C4-2B (cell line): ENCODE measurements at regions not wholly inside any gene's neighbourhood (a gene's known extent, or its start where the extent isn't known, plus 50 kb on each side); places are given as distances from the start of the nearest gene placed in this dataset.

Experiments
- H3K27ac ChIP-seq: fragments of 450-650 bp; 2 replicates; pipeline ENCODE4 v1.5.1; 2017
- ZFX ChIP-seq: fragments of 450-650 bp; IDR thresholded peaks from 2 replicates; pipeline ENCODE4 v1.6.1; 2017
- TF ChIP-seq, protein P1 (sequence below): fragments of 450-650 bp; conservative IDR thresholded peaks from 2 replicates; pipeline ENCODE4 v1.5.1; 2017; ENCODE audit warnings: mild to moderate bottlenecking

DNA sequence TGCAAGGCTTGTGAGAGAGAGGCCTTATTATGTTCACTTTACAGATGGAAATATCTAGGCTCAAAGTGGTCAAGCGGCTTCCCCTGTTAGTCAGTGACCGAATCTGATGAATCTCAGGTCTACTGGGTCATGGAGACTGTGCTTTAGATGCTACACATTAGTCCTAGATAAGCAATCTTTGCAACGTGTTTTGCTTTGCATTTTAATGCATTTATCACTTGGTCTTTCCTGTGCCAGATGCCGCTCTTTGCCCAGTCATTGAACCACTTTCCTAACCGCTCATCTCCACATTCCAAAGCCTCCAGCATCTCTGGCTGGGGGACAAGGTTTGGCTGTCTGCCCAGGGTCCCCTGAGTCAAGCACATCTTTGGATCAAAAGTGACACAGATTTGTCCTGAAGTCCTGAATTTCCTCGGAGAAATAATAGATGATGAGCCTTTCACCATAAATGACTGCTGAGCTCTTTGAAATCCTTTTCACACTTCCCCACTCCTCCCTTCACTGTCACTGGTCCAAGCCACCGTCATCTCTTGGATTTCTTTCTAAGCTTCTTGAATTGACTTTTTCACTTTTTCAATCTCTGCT is 96.0 kb upstream of the USP24 start:
- TF ChIP-seq, protein P1, sequence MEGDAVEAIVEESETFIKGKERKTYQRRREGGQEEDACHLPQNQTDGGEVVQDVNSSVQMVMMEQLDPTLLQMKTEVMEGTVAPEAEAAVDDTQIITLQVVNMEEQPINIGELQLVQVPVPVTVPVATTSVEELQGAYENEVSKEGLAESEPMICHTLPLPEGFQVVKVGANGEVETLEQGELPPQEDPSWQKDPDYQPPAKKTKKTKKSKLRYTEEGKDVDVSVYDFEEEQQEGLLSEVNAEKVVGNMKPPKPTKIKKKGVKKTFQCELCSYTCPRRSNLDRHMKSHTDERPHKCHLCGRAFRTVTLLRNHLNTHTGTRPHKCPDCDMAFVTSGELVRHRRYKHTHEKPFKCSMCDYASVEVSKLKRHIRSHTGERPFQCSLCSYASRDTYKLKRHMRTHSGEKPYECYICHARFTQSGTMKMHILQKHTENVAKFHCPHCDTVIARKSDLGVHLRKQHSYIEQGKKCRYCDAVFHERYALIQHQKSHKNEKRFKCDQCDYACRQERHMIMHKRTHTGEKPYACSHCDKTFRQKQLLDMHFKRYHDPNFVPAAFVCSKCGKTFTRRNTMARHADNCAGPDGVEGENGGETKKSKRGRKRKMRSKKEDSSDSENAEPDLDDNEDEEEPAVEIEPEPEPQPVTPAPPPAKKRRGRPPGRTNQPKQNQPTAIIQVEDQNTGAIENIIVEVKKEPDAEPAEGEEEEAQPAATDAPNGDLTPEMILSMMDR, result no peak
- TF ChIP-seq ZFX, result no peak
- no peak overlapping the region for H3K27ac ChIP-seq

DNA sequence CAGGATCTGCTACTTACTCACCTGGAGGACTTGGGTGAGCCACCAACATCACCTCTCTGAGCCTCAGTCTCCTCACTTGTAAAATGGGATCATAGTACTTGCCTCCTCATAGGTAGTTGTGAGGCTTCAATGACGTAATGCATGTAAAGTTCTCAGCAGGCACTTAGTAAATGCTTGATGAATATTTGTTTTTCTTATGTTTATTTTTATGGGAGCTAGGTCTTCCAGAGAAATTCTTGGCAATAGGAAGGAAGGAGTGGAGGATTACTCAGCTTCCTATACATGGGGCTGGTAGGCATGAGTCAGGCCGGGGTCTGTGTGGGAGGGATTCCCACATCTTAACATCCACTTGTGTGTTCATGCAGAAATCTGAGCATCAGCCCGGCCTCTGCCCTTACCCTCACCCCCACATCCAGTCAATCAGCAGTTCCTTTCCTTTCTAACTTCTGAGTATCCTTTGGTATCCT is 95.4 kb upstream of the USP24 start:
- no peak overlapping the region for H3K27ac ChIP-seq
- TF ChIP-seq, protein P1, result no peak
- no peak for TF ChIP-seq ZFX

- no peak for TF ChIP-seq ZFX
- TF ChIP-seq, protein P1, result no peak
Measured at GRCh38 chr1:55309786-55310504, 94.8 kb upstream of the USP24 start.

DNA sequence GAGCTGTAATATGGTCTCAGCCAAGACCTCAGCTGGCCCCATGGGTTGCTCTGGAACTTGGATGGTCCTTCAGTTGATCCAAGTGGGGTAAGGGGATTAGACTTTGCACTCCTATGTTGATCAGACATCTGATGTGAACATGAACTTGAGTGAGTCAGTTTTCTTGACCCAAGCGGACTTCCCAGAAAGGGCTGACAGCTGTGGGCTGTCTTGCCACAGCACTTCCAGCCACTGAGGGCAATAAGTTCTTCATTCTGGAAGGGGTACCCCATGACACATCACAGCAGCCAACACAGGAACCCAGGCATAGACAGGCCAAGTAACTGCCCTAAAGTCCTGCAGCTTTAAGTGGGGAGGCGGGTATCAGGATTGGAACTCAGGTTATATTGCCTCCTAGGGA is 93.9 kb upstream of the USP24 start:
- no peak overlapping the region for H3K27ac ChIP-seq
- no peak for TF ChIP-seq ZFX
- TF ChIP-seq, protein P1, result no peak

More at GRCh38 chr1:55309786-55310504, 94.8 kb upstream of the USP24 start:
- no peak overlapping the region for H3K27ac ChIP-seq

DNA sequence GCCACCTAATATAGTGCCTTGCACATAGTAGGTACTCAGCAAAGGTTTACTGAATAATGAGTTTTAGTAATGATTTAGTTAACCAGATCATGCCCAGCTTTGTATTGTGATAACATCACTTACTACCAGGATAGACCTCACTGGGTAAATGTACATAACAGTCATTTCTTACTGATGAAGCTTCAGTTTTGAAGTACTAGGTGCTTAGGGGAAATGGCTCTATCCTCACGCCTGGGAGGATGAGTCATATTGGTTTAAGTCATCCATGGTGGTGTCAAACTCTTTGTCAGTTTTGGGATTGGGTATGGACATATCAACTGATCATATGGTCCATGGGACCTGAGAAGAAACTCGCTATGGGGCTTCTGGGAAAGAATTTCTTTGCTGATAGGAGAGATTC is 90.6 kb upstream of the USP24 start:
- H3K27ac ChIP-seq, result no peak overlapping the region
- TF ChIP-seq ZFX, result no peak
- TF ChIP-seq, protein P1, result no peak

- TF ChIP-seq, protein P1, result no peak
- no peak for TF ChIP-seq ZFX
- H3K27ac ChIP-seq, result no peak overlapping the region
Measured at GRCh38 chr1:55304229-55304740, 89.1 kb upstream of the USP24 start.

DNA sequence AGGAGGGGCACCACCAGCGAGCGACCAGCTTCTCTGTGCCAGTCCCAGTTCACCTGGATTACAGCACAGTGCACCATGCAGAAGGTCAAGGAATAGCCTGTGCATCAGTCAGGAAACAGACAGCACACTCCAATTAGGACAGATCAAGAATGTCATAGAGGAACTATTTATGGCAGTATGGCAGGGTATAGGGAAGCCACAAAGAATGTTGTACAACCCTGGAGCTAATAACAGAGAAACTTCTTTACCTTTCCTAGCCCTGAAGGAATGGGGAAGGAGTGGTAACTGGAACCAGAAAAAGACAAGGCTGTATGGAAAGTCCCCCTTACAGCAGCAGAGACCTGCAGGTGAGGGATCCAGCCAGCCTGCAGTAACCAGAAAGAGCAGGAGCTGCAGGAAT is 87.8 kb upstream of the USP24 start:
- no peak overlapping the region for H3K27ac ChIP-seq
- TF ChIP-seq ZFX, result no peak
- TF ChIP-seq, protein P1, result no peak
